ENCODE measurements at regions not wholly inside any gene's neighbourhood (a gene's known extent, or its start where the extent isn't known, plus 50 kb on each side); places are given as distances from the start of the nearest gene placed in this dataset.

DNA sequence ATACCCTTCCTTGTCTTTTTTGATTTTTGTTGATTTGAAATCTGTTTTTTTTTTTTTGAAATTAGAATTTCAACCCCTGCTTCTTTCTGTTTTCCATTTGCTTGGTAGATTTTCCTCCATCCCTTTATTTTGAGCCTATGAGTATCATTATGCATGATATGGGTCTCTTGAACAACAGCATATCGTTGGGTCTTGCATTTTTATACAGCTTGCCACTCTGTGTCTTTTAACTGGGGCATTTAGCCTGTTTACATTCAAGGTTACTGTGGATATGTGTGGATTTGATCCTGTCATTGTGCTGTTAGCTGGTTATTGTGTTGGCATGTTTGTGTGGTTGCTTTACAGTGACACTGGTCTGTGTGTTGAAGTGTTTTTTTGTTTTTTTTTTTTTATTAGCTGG lies 99.7 kb upstream of the P3H2 start:
- H2BK120ac ChIP-seq (ENCODE audit: low read depth, low read length): no peak overlapping the region
- DNase-seq: no peak

GRCh38 chr3:190217081-190217480 lies 96.4 kb upstream of the P3H2 start:
- H3K4me1 ChIP-seq (ENCODE audit: control insufficient read depth, insufficient read depth, low read depth, low read length): no peaks in the 10 kb centered on the region
- no peak overlapping the region for H2BK5ac ChIP-seq (ENCODE audit: low read depth, low read length, poor library complexity, severe bottlenecking)
- H3K4me3 ChIP-seq (ENCODE audit: insufficient read depth in 1 of 2, low read depth in 1 of 2, low read length in 2 of 2): no peak overlapping the region
- no peak overlapping the region for H4K91ac ChIP-seq (ENCODE audit: low read length)
- no peak overlapping the region for H3K9ac ChIP-seq (ENCODE audit: low read length)
- H3K79me1 ChIP-seq (replicated peaks; ENCODE audit: low read length, poor library complexity, severe bottlenecking): no peaks in the 10 kb centered on the region
- peak; percentile 49 for DNase-seq
- no peak overlapping the region for H3K4ac ChIP-seq (ENCODE audit: low read depth in 1 of 2, low read length in 2 of 2)
- H4K8ac ChIP-seq (ENCODE audit: low read length): no peak overlapping the region
- H3K27ac ChIP-seq (ENCODE audit: low read length, poor library complexity, severe bottlenecking): no peak overlapping the region
- H3K36me3 ChIP-seq (ENCODE audit: control insufficient read depth in 1 of 2, insufficient read depth in 2 of 2, low read depth in 1 of 2, low read length in 2 of 2): no peaks in the 10 kb centered on the region
- H3K14ac ChIP-seq (ENCODE audit: low read length in 2 of 2): no peak overlapping the region
- no peak overlapping the region for H2AK5ac ChIP-seq (ENCODE audit: low read length, severe bottlenecking)
- no peak overlapping the region for H3K18ac ChIP-seq (ENCODE audit: low read depth in 1 of 2, low read length in 2 of 2)
- no peak overlapping the region for H2BK120ac ChIP-seq (ENCODE audit: low read depth, low read length)
- no peak overlapping the region for H2BK15ac ChIP-seq (ENCODE audit: low read depth, poor library complexity, severe bottlenecking)
- no peaks in the 10 kb centered on the region for H3K27me3 ChIP-seq (ENCODE audit: control insufficient read depth in 1 of 2, insufficient read depth in 1 of 2, low read length in 2 of 2)
- 100% methylated on average over 3 of the region's 3 CpGs for WGBS
- H2BK12ac ChIP-seq (ENCODE audit: low read length in 2 of 2): no peak overlapping the region
- peaks cover 13% of the 10 kb centered on the region for H3K9me3 ChIP-seq (ENCODE audit: control insufficient read depth, low read length)
- H2AFZ ChIP-seq (ENCODE audit: low read depth, low read length): no peak overlapping the region
- H3K23ac ChIP-seq (ENCODE audit: low read length in 2 of 2): no peak overlapping the region
- H3K4me2 ChIP-seq (ENCODE audit: low read length, poor library complexity, severe bottlenecking): no peak overlapping the region

More for the DNA sequence above, 99.7 kb upstream of the P3H2 start:
- H3K4me3 ChIP-seq (ENCODE audit: insufficient read depth in 1 of 2, low read depth in 1 of 2, low read length in 2 of 2): no peak overlapping the region
- H2BK5ac ChIP-seq (ENCODE audit: low read depth, low read length, poor library complexity, severe bottlenecking): no peak overlapping the region
- H3K14ac ChIP-seq (ENCODE audit: low read length in 2 of 2): no peak overlapping the region
- H3K9ac ChIP-seq (ENCODE audit: low read length): no peak overlapping the region
- no peak overlapping the region for H3K18ac ChIP-seq (ENCODE audit: low read depth in 1 of 2, low read length in 2 of 2)
- no peak overlapping the region for H3K27ac ChIP-seq (ENCODE audit: low read length, poor library complexity, severe bottlenecking)
- H2BK12ac ChIP-seq (ENCODE audit: low read length in 2 of 2): no peak overlapping the region
- no peak overlapping the region for H3K4me2 ChIP-seq (ENCODE audit: low read length, poor library complexity, severe bottlenecking)
- peaks cover 3% of the 10 kb centered on the region for H3K9me3 ChIP-seq (ENCODE audit: control insufficient read depth, low read length)
- H4K91ac ChIP-seq (ENCODE audit: low read length): no peak overlapping the region
- H2AFZ ChIP-seq (ENCODE audit: low read depth, low read length): no peak overlapping the region
- no peak overlapping the region for H4K8ac ChIP-seq (ENCODE audit: low read length)
- no peak overlapping the region for H3K4ac ChIP-seq (ENCODE audit: low read depth in 1 of 2, low read length in 2 of 2)
- H2AK5ac ChIP-seq (ENCODE audit: low read length, severe bottlenecking): no peak overlapping the region
- no peak overlapping the region for H2BK15ac ChIP-seq (ENCODE audit: low read depth, poor library complexity, severe bottlenecking)
- H3K79me1 ChIP-seq (replicated peaks; ENCODE audit: low read length, poor library complexity, severe bottlenecking): no peaks in the 10 kb centered on the region
- WGBS: 92% methylated on average over 1 of the region's 1 CpG
- H3K36me3 ChIP-seq (ENCODE audit: control insufficient read depth in 1 of 2, insufficient read depth in 2 of 2, low read depth in 1 of 2, low read length in 2 of 2): no peaks in the 10 kb centered on the region
- no peaks in the 10 kb centered on the region for H3K27me3 ChIP-seq (ENCODE audit: control insufficient read depth in 1 of 2, insufficient read depth in 1 of 2, low read length in 2 of 2)
- H3K23ac ChIP-seq (ENCODE audit: low read length in 2 of 2): no peak overlapping the region
- no peaks in the 10 kb centered on the region for H3K4me1 ChIP-seq (ENCODE audit: control insufficient read depth, insufficient read depth, low read depth, low read length)

GRCh38 chr3:190213727-190214126 lies 93.0 kb upstream of the P3H2 start:
- H2BK12ac ChIP-seq (ENCODE audit: low read length in 2 of 2): no peak overlapping the region
- no peaks in the 10 kb centered on the region for H3K4me1 ChIP-seq (ENCODE audit: control insufficient read depth, insufficient read depth, low read depth, low read length)
- DNase-seq: no peak
- no peak overlapping the region for H3K4ac ChIP-seq (ENCODE audit: low read depth in 1 of 2, low read length in 2 of 2)
- H3K9ac ChIP-seq (ENCODE audit: low read length): no peak overlapping the region
- H3K4me2 ChIP-seq (ENCODE audit: low read length, poor library complexity, severe bottlenecking): no peak overlapping the region
- no peak overlapping the region for H3K23ac ChIP-seq (ENCODE audit: low read length in 2 of 2)
- H3K36me3 ChIP-seq (ENCODE audit: control insufficient read depth in 1 of 2, insufficient read depth in 2 of 2, low read depth in 1 of 2, low read length in 2 of 2): no peaks in the 10 kb centered on the region
- H2BK15ac ChIP-seq (ENCODE audit: low read depth, poor library complexity, severe bottlenecking): no peak overlapping the region
- H2BK5ac ChIP-seq (ENCODE audit: low read depth, low read length, poor library complexity, severe bottlenecking): no peak overlapping the region
- H3K9me3 ChIP-seq (ENCODE audit: control insufficient read depth, low read length): peaks cover 10% of the 10 kb centered on the region
- no peak overlapping the region for H2AFZ ChIP-seq (ENCODE audit: low read depth, low read length)
- H4K91ac ChIP-seq (ENCODE audit: low read length): no peak overlapping the region
- no peak overlapping the region for H4K8ac ChIP-seq (ENCODE audit: low read length)
- no peak overlapping the region for H3K18ac ChIP-seq (ENCODE audit: low read depth in 1 of 2, low read length in 2 of 2)
- no peak overlapping the region for H3K4me3 ChIP-seq (ENCODE audit: insufficient read depth in 1 of 2, low read depth in 1 of 2, low read length in 2 of 2)
- H3K27me3 ChIP-seq (ENCODE audit: control insufficient read depth in 1 of 2, insufficient read depth in 1 of 2, low read length in 2 of 2): no peaks in the 10 kb centered on the region
- no peaks in the 10 kb centered on the region for H3K79me1 ChIP-seq (replicated peaks; ENCODE audit: low read length, poor library complexity, severe bottlenecking)
- no peak overlapping the region for H2BK120ac ChIP-seq (ENCODE audit: low read depth, low read length)
- H3K27ac ChIP-seq (ENCODE audit: low read length, poor library complexity, severe bottlenecking): no peak overlapping the region
- no peak overlapping the region for H2AK5ac ChIP-seq (ENCODE audit: low read length, severe bottlenecking)
- H3K14ac ChIP-seq (ENCODE audit: low read length in 2 of 2): no peak overlapping the region

- DNase-seq: no peak
- Histone ChIP-seq H3K18ac (ENCODE audit: low read depth in 1 of 2, low read length in 2 of 2) (no peak overlapping the region), H2AK5ac (ENCODE audit: low read length, severe bottlenecking) (no peak overlapping the region), H3K4me3 (ENCODE audit: insufficient read depth in 1 of 2, low read depth in 1 of 2, low read length in 2 of 2) (no peak overlapping the region), H3K4me2 (ENCODE audit: low read length, poor library complexity, severe bottlenecking) (no peak overlapping the region), H3K27ac (ENCODE audit: low read length, poor library complexity, severe bottlenecking) (no peak overlapping the region), H2BK5ac (ENCODE audit: low read depth, low read length, poor library complexity, severe bottlenecking) (no peak overlapping the region), H3K79me1 (replicated peaks; ENCODE audit: low read length, poor library complexity, severe bottlenecking) (no peaks in the 10 kb centered on the region), H2BK12ac (ENCODE audit: low read length in 2 of 2) (no peak overlapping the region), H3K4ac (ENCODE audit: low read depth in 1 of 2, low read length in 2 of 2) (no peak overlapping the region), H3K4me1 (ENCODE audit: control insufficient read depth, insufficient read depth, low read depth, low read length) (no peaks in the 10 kb centered on the region), H3K27me3 (ENCODE audit: control insufficient read depth in 1 of 2, insufficient read depth in 1 of 2, low read length in 2 of 2) (no peaks in the 10 kb centered on the region), H2BK120ac (ENCODE audit: low read depth, low read length) (no peak overlapping the region), H4K8ac (ENCODE audit: low read length) (no peak overlapping the region), H2BK15ac (ENCODE audit: low read depth, poor library complexity, severe bottlenecking) (no peak overlapping the region), H3K23ac (ENCODE audit: low read length in 2 of 2) (no peak overlapping the region), H2AFZ (ENCODE audit: low read depth, low read length) (no peak overlapping the region), H3K14ac (ENCODE audit: low read length in 2 of 2) (no peak overlapping the region), H3K9ac (ENCODE audit: low read length) (no peak overlapping the region), H4K91ac (ENCODE audit: low read length) (no peak overlapping the region), H3K36me3 (ENCODE audit: control insufficient read depth in 1 of 2, insufficient read depth in 2 of 2, low read depth in 1 of 2, low read length in 2 of 2) (no peaks in the 10 kb centered on the region), H3K9me3 (ENCODE audit: control insufficient read depth, low read length) (peaks cover 10% of the 10 kb centered on the region)
- no CpG with 5 or more reads among the region's 1 CpG for WGBS
Measured at GRCh38 chr3:190210608-190211007, 89.9 kb upstream of the P3H2 start.
